OCI-LY1 (cell line): ENCODE measurements at regions not wholly inside any gene's neighbourhood (a gene's known extent, or its start where the extent isn't known, plus 50 kb on each side); places are given as distances from the start of the nearest gene placed in this dataset.

Source experiments
- H2AFZ ChIP-seq: fragments of 200-600 bp; sonication (generic), shearing (Covaris generic); 2 replicates; pipeline ENCODE4 v1.6.0; 2014; ENCODE audit warnings: antibody characterized with exemption, mild to moderate bottlenecking, low read length
- H3F3A ChIP-seq: fragments of 200-600 bp; sonication (generic), shearing (Covaris generic); 2 replicates; pipeline ENCODE4 v1.6.0; 2014; ENCODE audit warnings: mild to moderate bottlenecking, antibody characterized with exemption, low read length, moderate library complexity; ENCODE audit not compliant: insufficient read depth
- H3K27ac ChIP-seq: fragments of 200-600 bp; sonication (generic); 2 replicates; pipeline ENCODE4 v1.5.1; 2014; ENCODE audit warnings: low read length, mixed run types, mild to moderate bottlenecking, low read depth; ENCODE audit not compliant: poor library complexity, severe bottlenecking
- H3K27me3 ChIP-seq: fragments of 200-600 bp; sonication (generic); 2 replicates; pipeline ENCODE4 v1.6.0; 2014; ENCODE audit warnings: antibody characterized with exemption, mild to moderate bottlenecking, low read length, moderate library complexity; ENCODE audit not compliant: insufficient read depth
- H3K36me3 ChIP-seq: fragments of 200-600 bp; sonication (generic); 2 replicates; pipeline ENCODE4 v1.6.1; 2014; ENCODE audit warnings: mild to moderate bottlenecking, antibody characterized with exemption, low read length, moderate library complexity, mixed read lengths; ENCODE audit not compliant: insufficient read depth
- H3K4me1 ChIP-seq: fragments of 200-600 bp; sonication (generic); 2 replicates; pipeline ENCODE4 v1.5.1; 2014; ENCODE audit warnings: mild to moderate bottlenecking, low read length, moderate library complexity; ENCODE audit not compliant: insufficient read depth, severe bottlenecking
- H3K4me2 ChIP-seq: fragments of 200-600 bp; sonication (generic), shearing (Covaris generic); 2 replicates; pipeline ENCODE4 v1.6.1; 2014; ENCODE audit warnings: low read length
- H3K4me3 ChIP-seq: fragments of 200-600 bp; sonication (generic); 2 replicates; pipeline ENCODE4 v1.5.1; 2014; ENCODE audit warnings: low read length, low read depth, mild to moderate bottlenecking, mixed read lengths; ENCODE audit not compliant: poor library complexity, severe bottlenecking
- H3K79me2 ChIP-seq: fragments of 200-600 bp; shearing (Covaris generic); 2 replicates; pipeline ENCODE4 v1.6.1; 2016; ENCODE audit warnings: mixed run types, low read length, mixed read lengths; ENCODE audit not compliant: insufficient read depth
- H3K9ac ChIP-seq: fragments of 200-600 bp; sonication (generic), shearing (Covaris generic); 2 replicates; pipeline ENCODE4 v1.6.1; 2014; ENCODE audit warnings: mild to moderate bottlenecking, low read length, mixed read lengths
- H3K9me2 ChIP-seq: fragments of 200-600 bp; sonication (generic), shearing (Covaris generic); 2 replicates; pipeline ENCODE4 v1.6.1; 2014; ENCODE audit warnings: low read depth, mild to moderate bottlenecking, low read length, mixed read lengths
- H3K9me3 ChIP-seq: fragments of 200-600 bp; shearing (Covaris generic); 2 replicates; pipeline ENCODE4 v1.6.1; 2014; ENCODE audit warnings: low read length, mixed read lengths
- H4K20me1 ChIP-seq: fragments of 200-600 bp; sonication (generic), shearing (Covaris generic); 2 replicates; pipeline ENCODE4 v1.6.0; 2016; ENCODE audit warnings: mild to moderate bottlenecking, low read length; ENCODE audit not compliant: insufficient read depth
- EZH2 ChIP-seq: fragments of 200-600 bp; sonication (generic), shearing (Covaris generic); IDR thresholded peaks from 2 replicates; pipeline ENCODE4 v1.8.0; 2017; ENCODE audit warnings: borderline replicate concordance, mixed run types, mild to moderate bottlenecking, antibody characterized with exemption, low read length, moderate library complexity, mixed read lengths
- TF ChIP-seq, protein P1 (sequence below): fragments of 200-600 bp; sonication (generic), shearing (Covaris generic); IDR thresholded peaks from 2 replicates; pipeline ENCODE4 v1.5.1; 2017; ENCODE audit warnings: mild to moderate bottlenecking, antibody characterized with exemption, low read length, moderate library complexity, mixed read lengths

DNA sequence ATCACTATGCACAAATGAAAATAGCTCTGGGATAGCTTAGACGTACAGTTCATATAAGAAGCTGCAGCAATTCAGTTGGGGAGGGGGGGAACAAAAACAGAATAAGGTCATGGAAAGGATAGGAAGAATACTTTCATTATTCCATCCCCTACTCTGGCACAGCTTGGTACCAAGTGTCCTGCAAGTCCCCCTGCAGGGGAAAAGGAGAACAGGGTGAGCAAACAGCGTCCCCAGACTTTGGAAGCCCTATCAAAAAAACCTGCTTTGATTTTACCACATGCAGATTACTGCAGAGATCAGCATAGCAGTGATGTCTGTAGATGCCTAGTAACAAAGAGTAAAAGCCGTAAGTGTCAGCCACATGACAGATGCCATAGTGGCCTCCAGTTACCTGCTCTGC is 209.4 kb upstream of the NEIL3 start:
- no peaks in the 10 kb centered on the region for H3K27me3 ChIP-seq
- no peaks in the 10 kb centered on the region for H3K9me2 ChIP-seq
- H3K9me3 ChIP-seq = no peaks in the 10 kb centered on the region
- H3K27ac ChIP-seq = no peak overlapping the region
- H3K4me2 ChIP-seq = no peak overlapping the region
- no peaks in the 10 kb centered on the region for H3K4me1 ChIP-seq
- TF ChIP-seq, protein P1, sequence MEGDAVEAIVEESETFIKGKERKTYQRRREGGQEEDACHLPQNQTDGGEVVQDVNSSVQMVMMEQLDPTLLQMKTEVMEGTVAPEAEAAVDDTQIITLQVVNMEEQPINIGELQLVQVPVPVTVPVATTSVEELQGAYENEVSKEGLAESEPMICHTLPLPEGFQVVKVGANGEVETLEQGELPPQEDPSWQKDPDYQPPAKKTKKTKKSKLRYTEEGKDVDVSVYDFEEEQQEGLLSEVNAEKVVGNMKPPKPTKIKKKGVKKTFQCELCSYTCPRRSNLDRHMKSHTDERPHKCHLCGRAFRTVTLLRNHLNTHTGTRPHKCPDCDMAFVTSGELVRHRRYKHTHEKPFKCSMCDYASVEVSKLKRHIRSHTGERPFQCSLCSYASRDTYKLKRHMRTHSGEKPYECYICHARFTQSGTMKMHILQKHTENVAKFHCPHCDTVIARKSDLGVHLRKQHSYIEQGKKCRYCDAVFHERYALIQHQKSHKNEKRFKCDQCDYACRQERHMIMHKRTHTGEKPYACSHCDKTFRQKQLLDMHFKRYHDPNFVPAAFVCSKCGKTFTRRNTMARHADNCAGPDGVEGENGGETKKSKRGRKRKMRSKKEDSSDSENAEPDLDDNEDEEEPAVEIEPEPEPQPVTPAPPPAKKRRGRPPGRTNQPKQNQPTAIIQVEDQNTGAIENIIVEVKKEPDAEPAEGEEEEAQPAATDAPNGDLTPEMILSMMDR = no peak
- TF ChIP-seq EZH2 = no peak
- H2AFZ ChIP-seq = no peak overlapping the region
- no peak overlapping the region for H3K9ac ChIP-seq
- H3F3A ChIP-seq = no peaks in the 10 kb centered on the region; the same call in 1 of the 2 replicates
- H3K4me3 ChIP-seq = no peak overlapping the region
- H3K36me3 ChIP-seq = no peaks in the 10 kb centered on the region
- no peaks in the 10 kb centered on the region for H4K20me1 ChIP-seq
- H3K79me2 ChIP-seq = no peaks in the 10 kb centered on the region

DNA sequence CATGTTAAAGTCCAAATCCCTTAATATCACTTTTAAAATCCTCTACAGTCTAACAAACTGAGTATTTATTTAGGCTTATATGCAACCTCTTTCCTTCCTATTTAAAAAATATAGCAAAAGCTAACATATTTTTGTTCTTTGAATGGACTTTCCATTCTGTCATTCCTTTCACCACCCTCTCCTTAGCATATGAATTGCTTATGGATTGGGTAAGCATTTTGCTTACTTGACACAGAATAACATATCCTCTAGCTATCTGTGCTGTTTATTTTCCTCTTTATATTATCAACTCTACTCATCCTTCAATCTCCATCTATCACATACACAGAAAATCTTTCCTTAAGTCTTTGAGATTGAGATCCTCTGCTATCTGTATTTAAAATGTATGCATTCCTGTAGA is 206.1 kb upstream of the NEIL3 start:
- Histone ChIP-seq H3K4me2 (no peak overlapping the region), H4K20me1 (no peaks in the 10 kb centered on the region), H3K27me3 (no peaks in the 10 kb centered on the region), H3K4me1 (no peaks in the 10 kb centered on the region), H3K9ac (no peak overlapping the region), H3F3A (no peaks in the 10 kb centered on the region; the same call in 1 of the 2 replicates), H3K27ac (no peak overlapping the region), H3K4me3 (no peak overlapping the region), H3K79me2 (no peaks in the 10 kb centered on the region), H2AFZ (no peak overlapping the region), H3K9me2 (no peaks in the 10 kb centered on the region), H3K9me3 (no peaks in the 10 kb centered on the region), H3K36me3 (no peaks in the 10 kb centered on the region)
- TF ChIP-seq, protein P1 = no peak
- TF ChIP-seq EZH2 = no peak

DNA sequence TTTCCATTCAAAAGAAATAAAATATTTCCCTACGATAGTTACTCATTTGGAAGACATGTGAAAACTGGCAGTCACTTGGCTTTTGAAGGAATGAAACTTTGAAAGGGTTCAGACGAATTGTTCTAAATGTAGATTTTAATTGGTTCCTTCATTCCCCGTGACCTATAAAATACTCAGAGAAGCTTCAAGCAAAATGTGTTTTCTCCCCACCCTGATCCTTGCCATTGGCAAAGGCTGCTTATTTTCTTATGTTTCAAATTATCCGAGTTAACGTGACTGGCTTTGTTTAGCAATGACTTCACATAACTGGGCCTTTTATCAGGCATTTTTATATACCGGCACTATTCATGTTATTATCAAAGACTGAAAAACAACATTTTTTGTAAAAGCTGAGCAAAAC is 204.1 kb upstream of the NEIL3 start:
- H3K4me1 ChIP-seq = no peaks in the 10 kb centered on the region
- H3K9ac ChIP-seq = no peak overlapping the region
- H3K27ac ChIP-seq = no peak overlapping the region
- no peaks in the 10 kb centered on the region for H3K9me3 ChIP-seq
- H3K9me2 ChIP-seq = no peaks in the 10 kb centered on the region
- H3K36me3 ChIP-seq = no peaks in the 10 kb centered on the region
- H3K27me3 ChIP-seq = no peaks in the 10 kb centered on the region
- no peak overlapping the region for H2AFZ ChIP-seq
- H4K20me1 ChIP-seq = no peaks in the 10 kb centered on the region
- no peaks in the 10 kb centered on the region; the same call in 1 of the 2 replicates for H3F3A ChIP-seq
- TF ChIP-seq, protein P1 = no peak
- TF ChIP-seq EZH2 = no peak
- H3K4me3 ChIP-seq = no peak overlapping the region
- H3K79me2 ChIP-seq = no peaks in the 10 kb centered on the region
- H3K4me2 ChIP-seq = no peak overlapping the region
